Activated CD4-positive, alpha-beta T cell treated with anti-CD3 and anti-CD28 coated beads for 24 hours (primary cell): ENCODE measurements at regions not wholly inside any gene's neighbourhood (a gene's known extent, or its start where the extent isn't known, plus 50 kb on each side); places are given as distances from the start of the nearest gene placed in this dataset.

Experiments used
- DNase-seq, 2 donors: peaks; one replicate each; pipeline ENCODE4 v3.0.0-alpha.2; 2020; ENCODE audit warnings: low read depth in 2 of 2

DNA sequence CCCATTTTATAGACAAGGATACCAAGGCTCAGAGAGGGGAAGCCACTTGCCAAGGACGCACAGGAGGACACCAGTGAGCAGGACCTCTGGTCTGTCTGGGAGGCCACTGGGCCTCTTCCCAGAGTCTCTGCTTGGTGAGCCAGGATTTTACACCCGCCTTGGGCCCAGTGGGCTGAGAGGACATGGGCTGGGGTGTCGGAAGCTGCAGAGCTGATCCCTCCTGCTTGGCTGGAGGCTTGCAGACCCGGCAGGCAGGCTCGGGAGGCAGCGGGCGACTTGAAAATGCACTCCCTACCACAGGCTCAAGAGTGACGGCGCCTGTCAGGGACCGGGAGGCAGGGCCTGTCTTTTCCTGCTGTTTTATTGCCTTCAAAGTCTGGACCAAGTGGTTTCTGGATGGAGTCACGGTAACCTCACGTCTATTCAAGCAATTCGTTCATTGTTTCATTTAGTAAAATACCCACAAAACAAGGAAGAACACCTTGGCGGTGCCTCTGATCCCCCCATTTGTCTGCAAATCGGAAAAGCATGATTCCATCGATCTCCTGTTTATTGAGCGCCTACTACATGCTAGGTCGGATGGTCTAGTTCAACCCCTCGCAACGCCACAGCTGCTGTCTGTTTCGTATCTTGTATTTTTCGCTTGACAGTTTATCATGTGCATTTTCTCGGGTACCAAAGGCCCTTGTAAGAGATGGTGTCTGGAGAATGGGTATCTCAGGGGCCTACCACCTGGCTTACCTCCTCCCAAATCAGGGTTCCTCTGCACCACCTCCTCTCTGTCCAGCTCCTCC is 108.1 kb upstream of the IER5L start:
- DNase-seq = no peak

DNA sequence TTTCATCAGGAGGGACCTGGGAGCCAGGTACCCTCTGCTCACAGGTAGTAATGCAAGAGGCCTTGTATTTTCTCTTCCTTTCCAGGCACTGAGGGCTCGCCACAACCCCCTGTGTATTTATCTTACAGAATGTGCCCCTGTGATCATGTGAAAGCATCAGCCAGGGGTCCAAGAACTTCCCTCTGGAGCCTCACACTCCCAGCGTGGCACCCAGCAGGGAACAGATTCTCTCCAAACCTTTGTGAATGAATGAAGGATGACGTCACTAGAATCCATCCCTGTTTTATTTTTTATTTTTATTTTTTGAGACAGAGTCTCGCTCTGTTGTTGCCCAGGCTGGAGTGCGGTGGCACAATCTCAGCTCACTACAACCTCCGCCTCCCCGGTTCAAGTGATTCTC is 107.3 kb upstream of the IER5L start:
- no peak for DNase-seq

DNA sequence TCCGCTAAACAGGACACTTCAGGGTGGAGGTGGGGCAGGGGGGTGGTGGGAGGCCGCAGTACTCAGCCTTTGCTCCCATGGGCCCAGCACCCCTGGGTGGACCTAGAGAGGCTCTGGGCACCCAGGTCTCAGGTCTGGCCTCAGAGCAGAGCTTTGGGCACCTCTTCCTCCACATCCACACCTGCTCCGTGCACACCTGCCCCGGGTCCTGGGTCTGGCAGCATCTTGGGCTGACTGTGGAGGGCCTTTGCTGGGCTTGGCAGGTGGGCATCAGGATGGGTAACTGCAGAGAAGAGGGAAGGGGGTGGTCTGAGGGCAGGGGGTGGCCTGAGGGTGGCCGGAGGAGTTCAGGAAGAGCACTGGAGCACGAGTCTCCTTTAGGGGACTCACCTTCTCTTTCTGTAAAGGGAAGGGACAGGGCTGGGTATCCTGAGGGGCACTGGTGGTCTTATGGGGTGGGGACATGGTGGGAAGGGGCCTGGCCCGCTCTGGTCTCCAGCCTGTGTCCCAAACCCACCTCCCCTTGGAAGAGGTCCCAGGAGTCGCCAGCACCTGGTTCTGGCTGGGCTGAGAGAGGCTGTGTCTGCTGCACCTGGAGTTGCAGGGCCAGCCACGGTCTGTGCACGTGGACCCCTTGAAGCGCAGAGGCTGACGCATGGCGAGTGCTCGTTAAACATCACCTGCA is 106.7 kb upstream of the IER5L start:
- DNase-seq = no peak

DNA sequence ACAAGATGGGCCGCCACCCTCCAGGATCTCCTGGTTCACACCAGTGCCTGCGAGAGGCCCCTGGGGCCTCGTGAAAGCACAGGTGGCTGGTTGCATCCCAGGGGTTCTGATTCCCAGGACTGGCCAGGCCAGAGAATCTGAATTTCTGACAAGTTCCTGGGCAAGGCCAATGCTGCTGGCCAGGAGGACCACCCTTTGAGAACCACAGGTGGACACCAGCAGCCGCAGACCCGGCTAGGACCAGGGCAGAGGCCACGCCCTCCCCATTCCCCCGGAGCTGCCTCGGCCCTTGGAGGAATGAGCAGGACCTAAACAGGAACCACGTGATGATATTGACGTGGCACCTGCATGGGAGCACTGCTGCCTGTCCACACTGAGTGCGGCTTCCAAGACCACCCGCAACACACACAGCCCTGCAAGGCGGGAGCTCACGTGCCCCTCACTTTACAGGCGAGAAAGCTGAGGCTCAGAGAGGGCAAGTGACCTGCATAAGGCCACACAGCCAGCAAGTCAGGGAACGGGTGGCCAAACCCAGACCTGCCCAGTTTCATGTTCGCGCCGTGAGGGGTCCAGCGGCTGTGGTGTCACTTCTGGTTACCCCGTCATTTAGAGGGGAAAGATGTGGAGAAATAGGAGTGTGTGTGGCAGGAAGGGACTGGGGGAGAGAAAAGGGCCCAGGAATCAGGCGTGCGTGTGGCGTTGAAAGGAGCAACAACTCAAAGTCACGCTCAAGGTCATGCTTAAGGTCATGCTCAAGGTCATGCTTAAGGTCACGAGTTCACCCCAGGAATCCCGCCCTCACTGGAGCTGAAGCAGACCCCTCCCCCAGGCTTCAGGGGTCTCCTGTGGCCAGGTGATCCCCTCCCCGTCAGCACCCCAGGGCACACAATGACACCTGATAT is 105.9 kb upstream of the IER5L start:
- DNase-seq = no peak

DNA sequence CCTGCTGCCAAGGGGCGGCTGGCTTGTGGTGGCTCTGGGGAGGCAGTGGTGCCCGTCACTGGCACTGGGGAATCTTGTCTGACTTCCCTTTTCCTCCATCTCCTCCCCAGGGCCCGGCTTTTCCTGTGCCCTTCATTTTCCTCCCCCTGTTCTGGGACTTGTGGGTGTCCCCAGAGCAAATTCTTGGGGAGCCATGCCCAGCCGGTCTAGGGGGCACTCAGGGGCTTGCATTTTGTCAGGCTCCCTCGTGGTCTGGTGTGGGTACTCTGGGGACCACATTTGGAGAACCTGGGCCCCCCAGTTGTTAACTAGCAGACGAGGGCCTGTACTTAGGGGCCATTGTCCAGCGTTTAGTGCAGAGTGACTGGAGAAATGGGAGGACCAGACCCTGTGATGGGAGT is 105.2 kb upstream of the IER5L start:
- no peak for DNase-seq

DNA sequence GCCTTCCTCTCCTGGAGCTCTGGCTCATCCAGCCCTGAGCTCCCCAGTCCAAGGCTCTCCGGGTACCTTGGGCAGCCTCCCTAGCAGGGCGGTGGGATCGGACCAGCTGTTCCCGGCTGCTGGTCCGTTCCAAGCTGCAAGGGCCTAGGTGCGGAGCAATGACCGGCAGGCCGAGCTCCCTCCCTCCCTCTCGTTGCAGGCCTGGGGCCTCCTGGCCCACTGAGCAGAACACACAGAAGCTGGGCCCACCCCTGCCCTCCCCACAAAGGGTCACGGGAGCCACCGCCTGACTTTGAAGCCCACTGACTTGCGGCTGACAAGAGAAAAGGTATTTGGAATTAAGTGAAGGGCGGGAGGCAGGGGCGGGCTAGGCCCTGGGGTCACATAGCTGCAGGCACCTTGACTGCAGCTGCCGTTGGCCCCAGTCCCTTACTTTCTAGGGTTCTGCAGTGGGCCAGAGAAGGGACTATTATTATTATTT is 104.7 kb upstream of the IER5L start:
- DNase-seq = no peak

DNA sequence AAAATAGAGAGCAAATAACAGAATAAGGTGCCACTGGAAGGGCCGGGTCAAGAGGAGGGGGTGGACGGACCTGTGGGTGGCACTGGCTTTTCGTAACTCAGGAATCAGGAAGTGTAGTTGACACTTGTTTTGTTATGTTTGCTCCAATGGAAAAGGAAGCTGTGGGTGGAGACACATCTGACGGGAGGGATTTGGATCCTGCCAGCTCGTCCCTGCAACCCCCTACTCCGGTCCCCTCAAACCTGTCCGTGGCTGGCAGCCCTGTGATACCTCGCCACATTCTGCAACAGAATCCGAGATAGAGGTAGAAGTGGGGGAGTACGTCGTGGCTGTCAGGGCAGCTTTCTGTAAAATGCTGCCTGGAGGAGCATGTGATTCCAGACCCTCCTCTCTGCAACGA is 104.2 kb upstream of the IER5L start:
- no peak for DNase-seq

DNA sequence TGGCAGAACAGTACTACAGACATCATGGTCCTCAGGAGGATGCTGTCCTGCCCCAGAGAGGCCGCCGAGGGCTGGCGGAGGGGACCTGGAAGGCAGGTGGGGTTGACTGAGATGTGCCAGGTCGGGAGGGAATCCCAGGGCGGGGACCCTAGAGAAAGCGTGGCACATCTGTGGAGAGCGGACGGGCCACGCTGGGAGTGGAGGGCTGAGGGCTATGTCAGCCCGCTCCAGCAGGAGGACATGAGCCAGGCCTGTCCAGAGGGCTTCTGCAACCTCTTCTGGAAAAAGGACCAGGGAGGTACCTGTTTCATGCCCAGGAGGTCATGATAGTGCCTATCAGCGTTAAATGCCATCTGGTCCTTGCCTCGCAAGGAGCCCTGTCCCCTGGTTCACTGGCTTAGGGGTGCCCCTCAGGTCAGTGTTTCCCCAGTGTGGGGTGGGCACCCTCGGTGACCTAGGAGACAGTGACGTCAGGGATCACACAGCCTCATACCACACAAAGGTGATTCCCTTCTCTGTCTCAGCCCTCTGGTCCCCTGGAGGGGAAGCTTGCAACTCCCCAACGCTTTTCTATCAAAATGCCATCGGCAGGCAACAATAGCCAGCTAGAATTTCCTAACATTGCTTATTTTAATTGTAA is 103.6 kb upstream of the IER5L start:
- no peak for DNase-seq

DNA sequence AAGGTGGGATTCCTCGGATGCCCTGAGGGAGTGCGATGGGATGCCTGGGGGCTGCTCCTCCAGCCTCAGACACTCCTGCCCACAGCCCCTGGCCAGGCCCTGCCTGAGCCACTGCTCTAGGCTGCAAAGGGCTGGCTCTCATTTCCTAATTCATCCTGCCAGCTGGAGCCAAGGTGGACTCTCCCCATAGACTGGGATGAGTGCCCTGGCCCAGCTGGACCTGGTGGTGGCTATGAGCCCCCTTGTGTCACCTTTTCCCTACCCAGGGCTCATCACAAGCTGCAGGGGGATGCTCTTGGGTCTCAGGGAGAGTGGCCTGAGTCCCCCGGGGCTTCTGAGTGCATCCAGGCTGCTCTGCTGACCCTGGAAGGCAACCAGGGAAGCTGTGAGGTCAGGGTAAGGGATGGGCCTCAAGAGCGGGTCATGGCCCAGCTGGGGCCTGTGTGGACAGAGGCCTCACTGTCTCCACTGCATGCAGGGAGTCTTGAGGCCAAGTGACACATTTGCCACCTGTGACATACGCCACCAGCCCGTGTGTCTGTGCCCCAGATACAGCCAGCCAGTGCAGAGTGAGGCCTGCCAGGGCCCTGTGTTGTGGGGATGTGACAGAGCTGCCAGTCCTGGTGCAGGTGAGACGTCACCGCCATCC is 102.7 kb upstream of the IER5L start:
- no peak for DNase-seq

DNA sequence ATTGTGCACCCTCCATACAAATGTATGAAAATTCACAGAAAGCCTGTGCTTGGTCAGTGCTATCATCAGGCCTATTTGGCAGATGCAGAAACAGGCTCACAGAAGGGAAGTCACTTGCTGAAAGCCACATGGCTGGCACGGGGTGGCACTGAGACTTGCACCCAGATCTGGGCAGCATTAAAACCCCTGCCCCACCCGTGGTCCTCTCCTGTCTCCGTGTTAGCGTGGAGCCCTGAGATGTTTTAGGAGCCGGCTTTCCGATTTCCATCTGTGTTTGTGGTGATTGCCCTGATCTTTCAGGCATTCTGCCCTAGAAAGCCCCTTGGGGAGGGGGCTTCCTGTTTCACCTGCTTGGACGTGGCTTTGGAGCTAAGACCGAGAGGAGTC is 102.2 kb upstream of the IER5L start:
- DNase-seq = no peak

DNA sequence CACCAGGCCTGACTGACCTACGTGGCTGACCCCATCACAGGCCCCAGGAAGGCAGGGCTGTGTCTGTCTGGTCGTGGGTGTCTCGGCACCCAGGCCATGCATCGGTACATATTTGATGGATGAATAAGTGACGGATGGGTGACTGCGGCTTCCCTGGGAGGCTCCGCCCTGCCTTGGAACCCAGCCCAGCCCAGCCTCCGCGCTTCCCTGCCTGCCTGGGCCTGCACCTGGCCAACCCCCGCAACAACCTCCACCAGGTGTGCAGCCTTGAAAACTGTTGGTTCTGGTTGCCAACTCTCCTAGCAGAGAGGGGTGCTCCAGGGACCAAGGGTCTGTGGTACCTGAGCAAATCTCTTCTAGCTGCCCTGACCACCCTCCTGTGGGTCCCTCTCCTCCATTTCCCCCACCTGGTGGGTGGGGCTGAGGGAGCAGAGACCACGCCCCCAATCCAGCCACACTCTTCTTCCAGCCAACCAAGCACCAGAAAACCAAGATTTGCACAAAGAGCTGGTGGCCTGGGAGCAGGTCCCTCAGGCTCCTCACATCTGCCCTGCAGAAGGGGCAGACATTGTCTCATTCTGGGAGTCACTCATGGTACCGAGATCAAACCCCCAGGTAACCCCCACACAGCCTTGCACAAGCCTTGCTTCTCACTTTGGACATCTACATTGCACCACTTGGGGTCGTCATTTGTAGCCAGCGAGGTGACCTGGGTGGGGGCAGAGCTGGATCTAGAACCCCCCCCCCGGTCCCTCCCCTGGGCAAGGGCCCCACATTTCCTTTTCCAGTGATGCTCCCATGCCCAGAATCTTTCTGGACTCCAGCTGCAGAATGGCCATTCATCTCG is 100.6 kb upstream of the IER5L start:
- DNase-seq = no peak

DNA sequence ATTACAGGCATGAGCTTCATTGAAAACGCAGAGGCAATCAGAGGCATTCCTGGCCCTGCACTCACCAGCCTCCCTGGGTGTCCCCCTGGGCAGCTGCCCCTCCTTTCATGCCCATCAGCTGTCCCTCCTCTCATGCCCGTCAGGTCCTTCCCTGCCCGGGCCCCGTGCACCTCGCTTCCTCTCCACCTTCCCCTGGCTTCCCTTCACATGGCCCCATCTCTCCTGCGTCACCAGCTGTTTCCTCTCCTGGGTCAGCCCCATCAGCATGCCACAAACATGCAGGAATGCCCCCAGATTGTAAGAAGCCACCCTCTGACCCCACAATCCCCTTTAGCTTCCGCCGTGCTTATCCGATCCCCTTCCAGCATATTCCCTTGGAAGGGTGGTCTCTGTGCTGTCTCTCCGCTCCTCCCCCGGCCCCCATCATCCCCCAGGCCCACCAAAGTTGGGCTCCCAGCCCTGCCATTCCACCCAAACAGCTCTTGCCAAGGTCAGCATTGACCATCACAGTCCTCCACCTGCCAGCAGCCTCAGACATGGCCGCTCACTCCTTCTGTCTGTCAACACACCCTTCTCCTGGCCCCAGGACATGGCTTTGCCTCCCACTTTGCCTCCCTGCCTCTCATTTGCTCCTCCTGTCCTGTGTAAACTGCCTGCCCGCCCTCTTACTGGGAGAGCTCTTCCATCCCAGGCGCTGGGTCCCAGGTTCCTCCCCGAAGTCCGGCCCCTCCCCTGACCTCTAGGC is 98.6 kb upstream of the IER5L start:
- no peak for DNase-seq

DNA sequence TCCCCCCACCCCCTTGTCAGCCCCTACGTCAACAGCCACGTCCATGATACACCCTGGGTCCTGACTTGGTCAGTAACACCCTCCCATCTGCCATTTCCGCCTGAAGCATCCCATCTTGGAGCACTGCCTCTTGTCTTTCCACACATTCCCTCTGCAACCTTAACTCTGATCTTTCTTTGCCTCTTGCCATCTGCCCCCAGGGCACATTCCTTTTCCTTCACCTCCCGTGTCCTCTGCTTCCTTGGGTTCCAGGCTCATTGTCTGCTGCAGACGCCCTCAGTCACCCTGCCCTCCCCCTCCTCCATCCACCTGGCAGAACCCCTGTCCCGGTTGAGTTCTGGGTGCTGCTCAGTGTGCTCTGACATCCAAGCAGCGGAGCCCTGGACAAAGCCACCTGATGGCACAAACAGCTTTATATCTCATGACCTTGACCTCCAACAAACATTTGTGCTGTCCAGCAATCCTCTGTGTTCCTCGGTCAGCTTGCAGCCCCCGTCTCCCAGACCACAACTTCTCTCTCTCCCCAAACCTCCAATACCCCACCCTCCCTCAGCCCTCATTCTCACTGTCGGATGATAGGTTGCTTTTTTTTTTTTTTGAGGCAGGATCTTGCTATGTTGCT is 97.7 kb upstream of the IER5L start:
- no peak for DNase-seq

DNA sequence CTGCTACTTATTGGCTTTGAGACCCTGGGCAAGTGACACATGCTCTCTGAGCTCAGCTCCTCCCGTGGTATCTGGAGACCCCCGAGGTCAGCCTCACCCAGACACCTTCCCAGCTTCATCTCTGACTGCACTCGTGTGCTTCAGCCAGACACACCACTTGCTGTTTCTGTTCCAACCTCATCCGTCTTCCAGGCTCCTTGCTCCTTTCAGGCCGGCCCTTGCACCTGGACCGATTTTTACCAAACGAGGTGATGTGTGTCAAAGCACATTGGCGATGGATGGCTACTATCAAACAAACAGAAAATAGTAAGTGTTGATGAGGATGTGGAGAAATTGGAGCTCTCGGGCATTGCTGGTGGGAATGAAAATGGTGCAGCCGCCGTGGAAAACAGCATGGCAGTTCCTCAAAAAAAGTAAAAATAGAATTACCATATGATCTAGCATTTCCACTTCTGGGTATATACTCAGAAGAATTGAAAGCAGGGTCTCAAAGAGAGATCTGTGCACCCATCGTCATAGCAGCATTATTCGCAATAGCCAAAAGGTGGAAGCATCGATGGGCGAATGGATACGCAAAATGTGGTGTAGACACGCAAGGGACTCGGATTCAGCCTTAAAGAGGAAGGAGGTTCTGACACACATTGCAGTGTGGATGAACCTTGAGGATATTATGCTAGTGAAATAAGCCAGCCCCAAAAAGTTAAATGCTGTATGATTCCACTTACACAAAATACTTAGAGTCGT is 96.1 kb upstream of the IER5L start:
- DNase-seq = no peak

DNA sequence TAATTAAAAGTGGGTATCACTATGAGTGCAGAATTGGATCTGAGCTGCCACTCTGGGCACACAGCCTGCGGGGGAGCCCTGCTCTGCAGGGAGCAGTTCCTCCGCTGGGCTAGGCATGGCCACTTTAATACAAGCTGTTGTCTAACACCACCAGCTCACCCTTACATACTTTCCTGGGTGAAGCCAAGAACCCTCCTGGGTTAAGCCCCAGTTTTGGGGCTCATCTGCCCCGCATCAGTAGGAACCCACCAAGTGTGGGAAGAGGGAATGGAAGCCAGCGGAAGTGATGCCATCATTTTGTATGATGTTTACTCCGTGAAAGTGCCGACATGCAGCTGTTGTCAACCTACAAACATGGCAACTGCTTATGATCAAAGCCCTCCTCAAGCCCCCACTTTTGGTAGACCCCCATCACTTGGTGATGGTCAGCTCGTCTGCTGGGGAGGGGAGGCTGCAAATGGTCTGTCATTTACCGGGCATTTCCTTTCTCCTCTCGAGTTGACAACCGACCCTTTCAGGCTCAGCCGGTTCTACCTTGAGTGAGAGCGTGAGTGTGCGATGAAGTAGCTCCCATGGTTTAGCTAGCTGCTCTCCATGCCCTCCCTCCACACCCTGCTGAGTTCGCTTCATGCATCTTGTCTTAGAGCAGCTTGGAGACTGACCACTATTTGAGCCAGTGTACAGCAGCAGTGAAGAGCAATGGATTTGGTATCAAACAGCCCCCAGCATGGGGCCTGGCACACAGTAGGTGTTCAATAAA is 95.3 kb upstream of the IER5L start:
- no peak for DNase-seq

DNA sequence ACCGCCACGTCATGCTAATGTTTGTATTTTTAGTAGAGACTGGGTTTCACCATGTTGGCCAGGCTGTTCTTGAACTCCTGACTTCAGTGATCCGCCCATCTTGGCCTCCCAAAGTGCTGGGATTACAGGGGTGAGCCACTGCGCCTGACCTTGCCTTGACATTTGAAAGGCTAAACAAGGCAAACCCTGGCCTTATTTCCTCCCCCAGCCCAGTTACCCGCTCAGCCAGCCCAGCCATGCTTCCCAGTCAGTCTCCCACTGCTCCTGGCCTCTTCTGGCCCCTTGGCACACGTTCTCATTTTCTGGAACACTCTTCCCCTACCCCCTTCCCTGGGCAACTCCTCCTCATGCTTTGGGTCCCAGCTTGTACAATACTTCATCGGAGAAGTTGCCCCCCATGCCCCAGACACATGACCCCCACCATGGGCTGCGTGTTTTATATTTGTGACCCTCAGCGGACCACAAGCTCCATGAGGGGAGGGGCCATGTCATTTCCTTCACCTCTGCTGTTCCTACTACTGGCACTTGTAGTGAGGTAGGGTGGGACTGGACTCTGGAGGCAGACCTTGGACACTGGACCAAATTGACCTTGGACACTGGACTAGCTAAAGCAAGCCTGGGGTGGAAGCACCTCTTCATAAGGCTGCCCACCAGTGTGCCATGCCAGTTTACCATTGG is 94.4 kb upstream of the IER5L start:
- no peak for DNase-seq

DNA sequence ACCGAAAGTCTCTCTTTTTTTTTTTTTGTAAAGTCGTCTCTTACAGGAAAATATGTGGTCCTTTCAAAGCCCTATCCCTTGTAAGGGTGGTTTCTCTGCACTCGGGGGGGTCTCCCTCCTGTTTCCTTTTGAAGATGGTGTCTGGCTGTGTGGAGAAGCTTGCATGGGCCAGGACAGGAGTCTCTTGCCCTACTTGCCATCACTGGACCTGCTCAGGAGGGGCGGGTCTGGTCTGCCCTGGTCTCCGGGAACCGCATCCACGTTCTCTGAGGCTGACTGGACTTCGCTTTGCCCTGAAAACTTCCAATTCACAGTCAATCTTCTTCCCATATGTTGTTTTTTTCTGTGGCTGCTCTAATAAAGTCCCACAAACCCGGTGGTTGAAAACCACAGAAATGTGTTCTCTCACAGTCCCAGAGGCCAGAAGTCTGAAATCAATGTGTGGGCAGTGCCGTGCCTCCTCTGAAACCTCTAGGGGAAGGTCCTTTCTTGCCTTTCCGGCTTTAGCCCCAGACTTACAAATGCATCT is 92.9 kb upstream of the IER5L start:
- no peak for DNase-seq
